ENCODE measurements at regions not wholly inside any gene's neighbourhood (a gene's known extent, or its start where the extent isn't known, plus 50 kb on each side); places are given as distances from the start of the nearest gene placed in this dataset.

- Histone ChIP-seq H2BK15ac (ENCODE audit: low read depth, low read length) (peak overlapping the region; percentile 12; the same call in 1 of the 3 replicates), H3K9ac (ENCODE audit: low read depth, low read length) (no peak overlapping the region), H3K4me3 (ENCODE audit: insufficient read depth, low read depth, low read length) (no peak overlapping the region), H2AFZ (replicated peaks; ENCODE audit: low read length, poor library complexity) (no peak overlapping the region), H3K27me3 (ENCODE audit: control insufficient read depth, insufficient read depth, low read length) (no peaks in the 10 kb centered on the region), H3K9me3 (ENCODE audit: control insufficient read depth, insufficient read depth, low read length) (no peaks in the 10 kb centered on the region), H3K4ac (ENCODE audit: low read depth, low read length) (peak overlapping the region; percentile 16; the same call in 1 of the 2 replicates), H4K5ac (ENCODE audit: low read depth, low read length) (no peak overlapping the region), H3K14ac (replicated peaks; ENCODE audit: low read depth, low read length) (peak overlapping the region; percentile 1), H2BK20ac (ENCODE audit: low read depth, low read length) (peak overlapping the region; percentile 22; the same call in 1 of the 2 replicates), H3K56ac (ENCODE audit: extremely low read depth, insufficient read depth, low read length) (no peak overlapping the region), H4K8ac (ENCODE audit: low read depth in 2 of 2, low read length in 2 of 2) (no peak overlapping the region), H3K79me1 (ENCODE audit: low read depth in 1 of 2, low read length in 2 of 2) (no peaks in the 10 kb centered on the region), H3K18ac (ENCODE audit: low read depth, low read length) (peak overlapping the region; percentile 4; the same call in 1 of the 2 replicates), H3K23ac (ENCODE audit: low read depth, low read length) (no peak overlapping the region), H4K91ac (ENCODE audit: insufficient read depth, low read depth, low read length) (no peak overlapping the region), H2AK5ac (ENCODE audit: low read depth, low read length) (peak overlapping the region; percentile 50; the same call in 1 of the 2 replicates), H3K9me1 (ENCODE audit: insufficient read depth, low read length) (peaks cover 3% of the 10 kb centered on the region; the same call in 1 of the 2 replicates), H4K20me1 (ENCODE audit: insufficient read depth, low read length) (no peaks in the 10 kb centered on the region), H3K4me2 (ENCODE audit: low read depth, low read length) (no peak overlapping the region), H2AK9ac (replicated peaks; ENCODE audit: low read depth, low read length, poor library complexity) (no peak overlapping the region), H3K4me1 (ENCODE audit: control insufficient read depth, insufficient read depth, low read length) (peaks cover 22% of the 10 kb centered on the region), H3K36me3 (ENCODE audit: control insufficient read depth, insufficient read depth, low read length) (no peaks in the 10 kb centered on the region), H2BK120ac (ENCODE audit: low read depth, low read length) (peak overlapping the region; percentile 12; the same call in 1 of the 2 replicates), H3K27ac (ENCODE audit: insufficient read depth, low read length) (no peak overlapping the region), H2BK5ac (ENCODE audit: low read depth, low read length, poor library complexity, severe bottlenecking) (no peak overlapping the region)
- BruUV-seq (replicated peaks): no TSS peak
- WGBS, 2 experiments (ENCODE audit: extremely low coverage in 2 of 2, insufficient read length in 1 of 2): 53% methylated on average over 6 of the region's 11 CpGs; no CpG with 5 or more reads in 1 of the 2 experiments
- POLR2A ChIA-PET (ENCODE audit: unreplicated experiment): no interaction called here
- no peak for TF ChIP-seq RCOR1 (IDR thresholded peaks at IDR 0.05; ENCODE audit: insufficient replicate concordance, low read length)
- no peak for TF ChIP-seq SMC3 (IDR thresholded peaks at IDR 0.05; ENCODE audit: low read depth, low read length)
- no peak for TF ChIP-seq POLR2A (IDR thresholded peaks at IDR 0.05; ENCODE audit: low read depth, low read length)
- no peak for TF ChIP-seq FOS (IDR thresholded peaks at IDR 0.05; ENCODE audit: low read depth, low read length)
- TF ChIP-seq BHLHE40 (IDR thresholded peaks at IDR 0.05; ENCODE audit: low read depth, low read length): no peak
- TF ChIP-seq CEBPB (IDR thresholded peaks at IDR 0.05; ENCODE audit: low read depth, low read length): no peak
- TF ChIP-seq MAZ (IDR thresholded peaks at IDR 0.05; ENCODE audit: borderline replicate concordance, low read depth, low read length): no peak
- TF ChIP-seq RFX5 (IDR thresholded peaks at IDR 0.05; ENCODE audit: low read depth, low read length): no peak
- no peak for TF ChIP-seq USF2 (IDR thresholded peaks at IDR 0.05; ENCODE audit: low read depth, low read length)
- TF ChIP-seq NFE2L2 (IDR thresholded peaks at IDR 0.05; ENCODE audit: low read depth, low read length): no peak
- TF ChIP-seq RAD21 (IDR thresholded peaks at IDR 0.05; ENCODE audit: low read length): no peak
- TF ChIP-seq MXI1 (IDR thresholded peaks at IDR 0.05; ENCODE audit: borderline replicate concordance, low read depth, low read length): no peak
- TF ChIP-seq MAFK (IDR thresholded peaks at IDR 0.05; ENCODE audit: low read depth, low read length): no peak
- TF ChIP-seq, protein P1, sequence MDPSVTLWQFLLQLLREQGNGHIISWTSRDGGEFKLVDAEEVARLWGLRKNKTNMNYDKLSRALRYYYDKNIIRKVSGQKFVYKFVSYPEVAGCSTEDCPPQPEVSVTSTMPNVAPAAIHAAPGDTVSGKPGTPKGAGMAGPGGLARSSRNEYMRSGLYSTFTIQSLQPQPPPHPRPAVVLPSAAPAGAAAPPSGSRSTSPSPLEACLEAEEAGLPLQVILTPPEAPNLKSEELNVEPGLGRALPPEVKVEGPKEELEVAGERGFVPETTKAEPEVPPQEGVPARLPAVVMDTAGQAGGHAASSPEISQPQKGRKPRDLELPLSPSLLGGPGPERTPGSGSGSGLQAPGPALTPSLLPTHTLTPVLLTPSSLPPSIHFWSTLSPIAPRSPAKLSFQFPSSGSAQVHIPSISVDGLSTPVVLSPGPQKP (IDR thresholded peaks at IDR 0.05; ENCODE audit: borderline replicate concordance, low read depth, low read length): no peak
- no peak for TF ChIP-seq CHD1 (IDR thresholded peaks at IDR 0.05; ENCODE audit: low read depth, low read length)
- dilution Hi-C loops (cut with HindIII; ENCODE audit: low sequenced_read_pairs, unreplicated experiment) (no loop called here), in situ Hi-C loops (cut with MboI; ENCODE audit: low sequenced_read_pairs) (loop anchor here (5.0 kb wide), 1 partner anchor 163 kb away; no protein-coding TSS in a partner anchor), intact Hi-C loops (cut with micrococcal nuclease) (loop anchor here (5.0 kb wide), 1 partner anchor 262 kb away; no protein-coding TSS in a partner anchor)
- no peak for ATAC-seq (ENCODE audit: low read depth)
- DNase-seq: no peak
- CTCF ChIA-PET: interaction anchor here (0.5 kb wide), 1 partner anchor 40 kb away, joined by 3 read pairs; no protein-coding TSS in a partner anchor
These were observed 293.2 kb downstream of the ETS1 start for GRCh38 chr11:128294001-128294670.
